HL-60 (cell line): ENCODE measurements at regions not wholly inside any gene's neighbourhood (a gene's known extent, or its start where the extent isn't known, plus 50 kb on each side); places are given as distances from the start of the nearest gene placed in this dataset.

ENCODE experiments used
- GABPA ChIP-seq: IDR thresholded peaks from 2 replicates; pipeline ENCODE4 v1.6.1; 2012; ENCODE audit warnings: low read depth
- POLR2AphosphoS5 ChIP-seq: IDR thresholded peaks from 2 replicates; pipeline ENCODE4 v1.6.1; 2012; ENCODE audit warnings: low read depth
- REST ChIP-seq: IDR thresholded peaks from 2 replicates; pipeline ENCODE4 v1.6.1; 2012; ENCODE audit warnings: low read depth; ENCODE audit not compliant: insufficient replicate concordance
- SPI1 ChIP-seq: IDR thresholded peaks from 2 replicates; pipeline ENCODE4 v1.6.1; 2012; ENCODE audit warnings: low read depth, mild to moderate bottlenecking, borderline replicate concordance
- TF ChIP-seq, protein P1 (sequence below): IDR thresholded peaks from one replicate; pipeline ENCODE4 v1.5.1; 2011; ENCODE audit warnings: low read length, control low read depth, inconsistent platforms; ENCODE audit not compliant: insufficient read depth

- TF ChIP-seq, protein P1, sequence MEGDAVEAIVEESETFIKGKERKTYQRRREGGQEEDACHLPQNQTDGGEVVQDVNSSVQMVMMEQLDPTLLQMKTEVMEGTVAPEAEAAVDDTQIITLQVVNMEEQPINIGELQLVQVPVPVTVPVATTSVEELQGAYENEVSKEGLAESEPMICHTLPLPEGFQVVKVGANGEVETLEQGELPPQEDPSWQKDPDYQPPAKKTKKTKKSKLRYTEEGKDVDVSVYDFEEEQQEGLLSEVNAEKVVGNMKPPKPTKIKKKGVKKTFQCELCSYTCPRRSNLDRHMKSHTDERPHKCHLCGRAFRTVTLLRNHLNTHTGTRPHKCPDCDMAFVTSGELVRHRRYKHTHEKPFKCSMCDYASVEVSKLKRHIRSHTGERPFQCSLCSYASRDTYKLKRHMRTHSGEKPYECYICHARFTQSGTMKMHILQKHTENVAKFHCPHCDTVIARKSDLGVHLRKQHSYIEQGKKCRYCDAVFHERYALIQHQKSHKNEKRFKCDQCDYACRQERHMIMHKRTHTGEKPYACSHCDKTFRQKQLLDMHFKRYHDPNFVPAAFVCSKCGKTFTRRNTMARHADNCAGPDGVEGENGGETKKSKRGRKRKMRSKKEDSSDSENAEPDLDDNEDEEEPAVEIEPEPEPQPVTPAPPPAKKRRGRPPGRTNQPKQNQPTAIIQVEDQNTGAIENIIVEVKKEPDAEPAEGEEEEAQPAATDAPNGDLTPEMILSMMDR, result no peak
- TF ChIP-seq POLR2AphosphoS5, result no peak
- TF ChIP-seq REST, result no peak
- TF ChIP-seq GABPA, result no peak
- TF ChIP-seq SPI1, result no peak
Observed at GRCh38 chr7:125563964-125564529, 634.4 kb upstream of the POT1 start.
